GM19372 (cell line): ENCODE measurements at regions not wholly inside any gene's neighbourhood (a gene's known extent, or its start where the extent isn't known, plus 50 kb on each side); places are given as distances from the start of the nearest gene placed in this dataset.
"Not testable (repeated sequence)": the region's sequence is repeated elsewhere in the genome, so short reads cannot be mapped to it uniquely, and the experiment has no call there.

Source experiments
- ATAC-seq: cut with Tn5 transposase; IDR thresholded peaks from one replicate; pipeline ENCODE4 v1.9.1; 2021; ENCODE audit warnings: mild to moderate bottlenecking, low read depth, moderate library complexity; ENCODE audit not compliant: unreplicated experiment

- ATAC-seq, result no peak
Measured at GRCh38 chr6:144895313-144896278, 610.5 kb downstream of the UTRN start.

- no peak for ATAC-seq
Measured at GRCh38 chr6:144896289-144896688, 611.2 kb downstream of the UTRN start.

- ATAC-seq, result no peak
Measured at GRCh38 chr6:144896871-144897270, 611.7 kb downstream of the UTRN start.

- no peak for ATAC-seq
Measured at GRCh38 chr6:144897441-144897921, 612.3 kb downstream of the UTRN start.

GRCh38 chr6:144898052-144898689, 613.0 kb downstream of the UTRN start:
- ATAC-seq, result no peak

GRCh38 chr6:144898741-144899140, 613.6 kb downstream of the UTRN start:
- no peak for ATAC-seq

- ATAC-seq, result no peak
Measured at GRCh38 chr6:144899161-144899560, 614.0 kb downstream of the UTRN start.

GRCh38 chr6:144901412-144901811, 616.3 kb downstream of the UTRN start:
- no peak for ATAC-seq

- no peak for ATAC-seq
Measured at GRCh38 chr6:144908004-144908403, 622.9 kb downstream of the UTRN start.

- no peak for ATAC-seq
Measured at GRCh38 chr6:144909753-144910285, 624.7 kb downstream of the UTRN start.

- no peak for ATAC-seq
Measured at GRCh38 chr6:144911322-144911721, 626.2 kb downstream of the UTRN start.

GRCh38 chr6:144912474-144912873, 627.3 kb downstream of the UTRN start:
- ATAC-seq, result no peak

GRCh38 chr6:144918073-144918472, 632.9 kb downstream of the UTRN start:
- no peak for ATAC-seq

- ATAC-seq, result no peak
Measured at GRCh38 chr6:144919560-144919959, 634.4 kb downstream of the UTRN start.

GRCh38 chr6:144920391-144920961, 635.3 kb downstream of the UTRN start:
- no peak for ATAC-seq

- ATAC-seq, result no peak
Measured at GRCh38 chr6:144921206-144921975, 636.3 kb downstream of the UTRN start.

- ATAC-seq, result no peak
Measured at GRCh38 chr6:144922120-144922722, 637.1 kb downstream of the UTRN start.

- ATAC-seq, result not testable (repeated sequence)
Measured at GRCh38 chr6:144922771-144923490, 637.8 kb downstream of the UTRN start.

GRCh38 chr6:144923491-144923787, 638.3 kb downstream of the UTRN start:
- not testable (repeated sequence) for ATAC-seq
